Panc1 (cell line): ENCODE measurements at regions not wholly inside any gene's neighbourhood (a gene's known extent, or its start where the extent isn't known, plus 50 kb on each side); places are given as distances from the start of the nearest gene placed in this dataset.

Experiments
- TCF7L2 ChIP-seq: IDR thresholded peaks from 2 replicates; pipeline ENCODE4 v1.6.1; 2011; ENCODE audit warnings: mild to moderate bottlenecking, low read depth, low read length, inconsistent platforms
- TF ChIP-seq, protein P1 (sequence below): fragments of 450-650 bp; IDR thresholded peaks from 2 replicates; pipeline ENCODE4 v1.5.1; 2017; ENCODE audit warnings: mild to moderate bottlenecking
- TF ChIP-seq, protein P2 (sequence below), 2 experiments: IDR thresholded peaks; 2 replicates each; pipeline ENCODE4 v1.6.1; 2011 to 2012; ENCODE audit warnings: low read depth in 2 of 2, control low read depth in 1 of 2, low read length in 1 of 2, mild to moderate bottlenecking in 1 of 2, moderate library complexity in 1 of 2; ENCODE audit not compliant: insufficient read depth in 1 of 2

DNA sequence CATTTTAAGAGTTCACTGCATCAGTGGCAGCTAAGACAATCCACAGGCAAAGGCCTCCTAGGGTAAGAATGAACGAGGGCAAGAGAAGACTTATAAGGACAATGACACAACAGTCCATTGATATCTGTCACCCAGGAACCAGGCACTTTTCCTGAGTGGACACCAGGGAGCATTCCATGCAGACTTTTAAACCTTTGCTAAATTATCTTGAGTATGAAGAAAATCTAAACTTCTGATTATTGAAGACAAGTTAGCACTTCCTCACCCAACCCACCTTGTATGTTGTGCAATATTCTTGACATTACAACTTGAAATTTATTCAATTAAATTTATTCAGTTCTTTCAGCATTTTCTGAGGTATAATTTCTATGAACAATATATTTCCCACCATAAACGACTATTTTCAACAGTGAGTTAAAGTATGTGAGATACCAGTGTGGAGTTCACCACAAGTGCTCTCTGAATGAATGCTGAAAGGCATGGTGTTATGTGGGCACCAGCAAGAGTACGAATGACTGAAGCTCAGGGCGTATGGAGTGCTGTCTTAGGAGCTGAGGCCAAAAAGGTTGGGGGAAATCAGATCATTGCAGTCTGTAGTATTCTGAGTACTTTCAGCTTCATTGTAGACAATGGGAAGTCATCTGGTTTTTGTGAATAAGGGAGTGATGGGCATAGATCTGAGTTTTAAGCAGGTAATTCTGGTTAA, 124.3 kb upstream of the LMNTD1 start:
- TF ChIP-seq, protein P1, sequence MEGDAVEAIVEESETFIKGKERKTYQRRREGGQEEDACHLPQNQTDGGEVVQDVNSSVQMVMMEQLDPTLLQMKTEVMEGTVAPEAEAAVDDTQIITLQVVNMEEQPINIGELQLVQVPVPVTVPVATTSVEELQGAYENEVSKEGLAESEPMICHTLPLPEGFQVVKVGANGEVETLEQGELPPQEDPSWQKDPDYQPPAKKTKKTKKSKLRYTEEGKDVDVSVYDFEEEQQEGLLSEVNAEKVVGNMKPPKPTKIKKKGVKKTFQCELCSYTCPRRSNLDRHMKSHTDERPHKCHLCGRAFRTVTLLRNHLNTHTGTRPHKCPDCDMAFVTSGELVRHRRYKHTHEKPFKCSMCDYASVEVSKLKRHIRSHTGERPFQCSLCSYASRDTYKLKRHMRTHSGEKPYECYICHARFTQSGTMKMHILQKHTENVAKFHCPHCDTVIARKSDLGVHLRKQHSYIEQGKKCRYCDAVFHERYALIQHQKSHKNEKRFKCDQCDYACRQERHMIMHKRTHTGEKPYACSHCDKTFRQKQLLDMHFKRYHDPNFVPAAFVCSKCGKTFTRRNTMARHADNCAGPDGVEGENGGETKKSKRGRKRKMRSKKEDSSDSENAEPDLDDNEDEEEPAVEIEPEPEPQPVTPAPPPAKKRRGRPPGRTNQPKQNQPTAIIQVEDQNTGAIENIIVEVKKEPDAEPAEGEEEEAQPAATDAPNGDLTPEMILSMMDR, result peak; percentile 54
- no peak for TF ChIP-seq TCF7L2
- TF ChIP-seq, protein P2, sequence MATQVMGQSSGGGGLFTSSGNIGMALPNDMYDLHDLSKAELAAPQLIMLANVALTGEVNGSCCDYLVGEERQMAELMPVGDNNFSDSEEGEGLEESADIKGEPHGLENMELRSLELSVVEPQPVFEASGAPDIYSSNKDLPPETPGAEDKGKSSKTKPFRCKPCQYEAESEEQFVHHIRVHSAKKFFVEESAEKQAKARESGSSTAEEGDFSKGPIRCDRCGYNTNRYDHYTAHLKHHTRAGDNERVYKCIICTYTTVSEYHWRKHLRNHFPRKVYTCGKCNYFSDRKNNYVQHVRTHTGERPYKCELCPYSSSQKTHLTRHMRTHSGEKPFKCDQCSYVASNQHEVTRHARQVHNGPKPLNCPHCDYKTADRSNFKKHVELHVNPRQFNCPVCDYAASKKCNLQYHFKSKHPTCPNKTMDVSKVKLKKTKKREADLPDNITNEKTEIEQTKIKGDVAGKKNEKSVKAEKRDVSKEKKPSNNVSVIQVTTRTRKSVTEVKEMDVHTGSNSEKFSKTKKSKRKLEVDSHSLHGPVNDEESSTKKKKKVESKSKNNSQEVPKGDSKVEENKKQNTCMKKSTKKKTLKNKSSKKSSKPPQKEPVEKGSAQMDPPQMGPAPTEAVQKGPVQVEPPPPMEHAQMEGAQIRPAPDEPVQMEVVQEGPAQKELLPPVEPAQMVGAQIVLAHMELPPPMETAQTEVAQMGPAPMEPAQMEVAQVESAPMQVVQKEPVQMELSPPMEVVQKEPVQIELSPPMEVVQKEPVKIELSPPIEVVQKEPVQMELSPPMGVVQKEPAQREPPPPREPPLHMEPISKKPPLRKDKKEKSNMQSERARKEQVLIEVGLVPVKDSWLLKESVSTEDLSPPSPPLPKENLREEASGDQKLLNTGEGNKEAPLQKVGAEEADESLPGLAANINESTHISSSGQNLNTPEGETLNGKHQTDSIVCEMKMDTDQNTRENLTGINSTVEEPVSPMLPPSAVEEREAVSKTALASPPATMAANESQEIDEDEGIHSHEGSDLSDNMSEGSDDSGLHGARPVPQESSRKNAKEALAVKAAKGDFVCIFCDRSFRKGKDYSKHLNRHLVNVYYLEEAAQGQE (IDR thresholded peaks at IDR 0.05; ENCODE audit: insufficient read depth in 1 of 2, low read depth in 2 of 2, low read length in 1 of 2), result no peak
